OCI-LY7 (cell line): ENCODE measurements at regions not wholly inside any gene's neighbourhood (a gene's known extent, or its start where the extent isn't known, plus 50 kb on each side); places are given as distances from the start of the nearest gene placed in this dataset.
A peak's percentile ranks its signal among the peaks of the same experiment; 100 is the strongest.

Experiments
- BruUV-seq: library from RNA; stranded (reverse); fragments of 400-500 nt; replicated peaks from 2 replicates; lab custom pipeline; 2021; lab: Mats Ljungman, UMichigan
- CTCF ChIA-PET: fragments of 300-600 bp; sonication (Branson Sonifier 250); formaldehyde crosslinking; loops from one replicate; lab custom pipeline; 2022; ENCODE audit warnings: antibody characterized with exemption; ENCODE audit not compliant: unreplicated experiment; lab: Charles Lee
- POLR2A ChIA-PET: fragments of 300-600 bp; sonication (Branson Sonifier 250); formaldehyde crosslinking; loops from one replicate; lab custom pipeline; 2022; ENCODE audit warnings: antibody characterized with exemption; lab: Charles Lee
- DNase-seq: peaks from one replicate; pipeline ENCODE4 v3.0.0-alpha.2; 2015; ENCODE audit warnings: low spot score
- H2AFZ ChIP-seq: fragments of 200-600 bp; sonication (generic), shearing (Covaris generic); 2 replicates; pipeline ENCODE4 v1.6.1; 2014; ENCODE audit warnings: mild to moderate bottlenecking, antibody characterized with exemption, low read length, moderate library complexity
- H3K27ac ChIP-seq: fragments of 200-600 bp; sonication (generic); 2 replicates; pipeline ENCODE4 v1.5.1; 2014; ENCODE audit warnings: mixed run types, low read depth, mild to moderate bottlenecking, moderate library complexity, low read length, inconsistent platforms; ENCODE audit not compliant: poor library complexity, severe bottlenecking
- H3K36me3 ChIP-seq: fragments of 200-600 bp; sonication (generic); 2 replicates; pipeline ENCODE4 v1.6.1; 2014; ENCODE audit warnings: mild to moderate bottlenecking, antibody characterized with exemption, low read length, moderate library complexity, mixed read lengths; ENCODE audit not compliant: insufficient read depth
- H3K4me1 ChIP-seq: fragments of 200-600 bp; sonication (generic); 2 replicates; pipeline ENCODE4 v1.5.1; 2014; ENCODE audit warnings: mild to moderate bottlenecking, low read length; ENCODE audit not compliant: insufficient read depth, poor library complexity, severe bottlenecking
- H3K4me2 ChIP-seq: fragments of 200-600 bp; sonication (generic); 2 replicates; pipeline ENCODE4 v1.6.1; 2014; ENCODE audit warnings: mild to moderate bottlenecking, low read length
- H3K4me3 ChIP-seq: fragments of 200-600 bp; sonication (generic); 2 replicates; pipeline ENCODE4 v1.5.1; 2014; ENCODE audit warnings: mild to moderate bottlenecking, low read depth, low read length; ENCODE audit not compliant: poor library complexity, severe bottlenecking
- H3K79me2 ChIP-seq: fragments of 200-600 bp; sonication (generic); 2 replicates; pipeline ENCODE4 v1.6.1; 2016; ENCODE audit warnings: low read depth, mild to moderate bottlenecking, low read length, moderate library complexity, mixed read lengths; ENCODE audit not compliant: insufficient read depth
- H3K9me2 ChIP-seq: fragments of 200-600 bp; sonication (generic); 2 replicates; pipeline ENCODE4 v1.6.1; 2016; ENCODE audit warnings: mild to moderate bottlenecking, low read length, mixed read lengths; ENCODE audit not compliant: insufficient read depth
- H3K9me3 ChIP-seq: fragments of 200-600 bp; sonication (generic); 2 replicates; pipeline ENCODE4 v1.6.1; 2014; ENCODE audit warnings: mild to moderate bottlenecking, mixed run types, low read length, mixed read lengths
- H4K20me1 ChIP-seq: fragments of 200-600 bp; sonication (generic); 2 replicates; pipeline ENCODE4 v1.6.1; 2014; ENCODE audit warnings: mild to moderate bottlenecking, antibody characterized with exemption, low read length, moderate library complexity, mixed read lengths; ENCODE audit not compliant: insufficient read depth
- EZH2phosphoT487 ChIP-seq: fragments of 200-600 bp; sonication (generic); IDR thresholded peaks from 2 replicates; pipeline ENCODE4 v1.6.1; 2018; ENCODE audit warnings: low read depth, borderline replicate concordance, mild to moderate bottlenecking, mixed run types, antibody characterized with exemption, low read length, moderate library complexity, mixed read lengths
- intact Hi-C: fragments of 100-400 bp; cut with micrococcal nuclease; formaldehyde crosslinking; loops from one replicate; pipeline ENCODE4 v1.10.0; 2022; ENCODE audit not compliant: unreplicated experiment
- TF ChIP-seq, protein P1 (sequence below): fragments of 200-600 bp; sonication (generic); conservative IDR thresholded peaks from 2 replicates; pipeline ENCODE4 v1.5.1; 2014; ENCODE audit warnings: mild to moderate bottlenecking, antibody characterized with exemption, low read length, moderate library complexity, mixed read lengths

DNA sequence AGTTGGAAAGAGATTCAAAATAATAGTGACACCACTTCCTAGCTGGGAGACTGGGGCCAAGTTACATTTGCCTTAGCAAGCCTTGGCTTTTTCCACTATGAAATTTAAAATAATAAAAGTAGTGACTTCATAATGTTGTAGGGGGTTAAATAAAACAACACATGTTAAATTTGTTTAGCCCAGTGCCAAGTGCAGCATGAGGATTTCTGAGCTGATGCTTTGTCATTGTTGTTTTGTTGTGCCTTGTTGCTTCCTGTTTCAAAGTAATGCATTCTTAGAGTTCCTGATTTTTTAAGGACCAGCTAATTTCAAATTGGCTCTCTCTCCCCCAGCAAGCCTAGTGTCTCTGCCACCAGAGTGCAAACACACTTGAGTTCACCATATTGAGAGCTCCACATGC, 270.7 kb upstream of the PAPPA start:
- intact Hi-C loops, result no loop called here
- Histone ChIP-seq H3K79me2 (no peaks in the 10 kb centered on the region), H3K9me3 (no peaks in the 10 kb centered on the region), H3K27ac (no peak overlapping the region), H3K36me3 (no peaks in the 10 kb centered on the region), H3K4me2 (no peak overlapping the region), H2AFZ (no peak overlapping the region), H3K9me2 (no peaks in the 10 kb centered on the region), H4K20me1 (no peaks in the 10 kb centered on the region), H3K4me1 (no peaks in the 10 kb centered on the region), H3K4me3 (no peak overlapping the region)
- ChIA-PET CTCF (no interaction called here), POLR2A (no interaction called here)
- TF ChIP-seq, protein P1, sequence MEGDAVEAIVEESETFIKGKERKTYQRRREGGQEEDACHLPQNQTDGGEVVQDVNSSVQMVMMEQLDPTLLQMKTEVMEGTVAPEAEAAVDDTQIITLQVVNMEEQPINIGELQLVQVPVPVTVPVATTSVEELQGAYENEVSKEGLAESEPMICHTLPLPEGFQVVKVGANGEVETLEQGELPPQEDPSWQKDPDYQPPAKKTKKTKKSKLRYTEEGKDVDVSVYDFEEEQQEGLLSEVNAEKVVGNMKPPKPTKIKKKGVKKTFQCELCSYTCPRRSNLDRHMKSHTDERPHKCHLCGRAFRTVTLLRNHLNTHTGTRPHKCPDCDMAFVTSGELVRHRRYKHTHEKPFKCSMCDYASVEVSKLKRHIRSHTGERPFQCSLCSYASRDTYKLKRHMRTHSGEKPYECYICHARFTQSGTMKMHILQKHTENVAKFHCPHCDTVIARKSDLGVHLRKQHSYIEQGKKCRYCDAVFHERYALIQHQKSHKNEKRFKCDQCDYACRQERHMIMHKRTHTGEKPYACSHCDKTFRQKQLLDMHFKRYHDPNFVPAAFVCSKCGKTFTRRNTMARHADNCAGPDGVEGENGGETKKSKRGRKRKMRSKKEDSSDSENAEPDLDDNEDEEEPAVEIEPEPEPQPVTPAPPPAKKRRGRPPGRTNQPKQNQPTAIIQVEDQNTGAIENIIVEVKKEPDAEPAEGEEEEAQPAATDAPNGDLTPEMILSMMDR, result no peak
- TF ChIP-seq EZH2phosphoT487, result no peak
- no TSS peak for BruUV-seq
- no peak for DNase-seq

DNA sequence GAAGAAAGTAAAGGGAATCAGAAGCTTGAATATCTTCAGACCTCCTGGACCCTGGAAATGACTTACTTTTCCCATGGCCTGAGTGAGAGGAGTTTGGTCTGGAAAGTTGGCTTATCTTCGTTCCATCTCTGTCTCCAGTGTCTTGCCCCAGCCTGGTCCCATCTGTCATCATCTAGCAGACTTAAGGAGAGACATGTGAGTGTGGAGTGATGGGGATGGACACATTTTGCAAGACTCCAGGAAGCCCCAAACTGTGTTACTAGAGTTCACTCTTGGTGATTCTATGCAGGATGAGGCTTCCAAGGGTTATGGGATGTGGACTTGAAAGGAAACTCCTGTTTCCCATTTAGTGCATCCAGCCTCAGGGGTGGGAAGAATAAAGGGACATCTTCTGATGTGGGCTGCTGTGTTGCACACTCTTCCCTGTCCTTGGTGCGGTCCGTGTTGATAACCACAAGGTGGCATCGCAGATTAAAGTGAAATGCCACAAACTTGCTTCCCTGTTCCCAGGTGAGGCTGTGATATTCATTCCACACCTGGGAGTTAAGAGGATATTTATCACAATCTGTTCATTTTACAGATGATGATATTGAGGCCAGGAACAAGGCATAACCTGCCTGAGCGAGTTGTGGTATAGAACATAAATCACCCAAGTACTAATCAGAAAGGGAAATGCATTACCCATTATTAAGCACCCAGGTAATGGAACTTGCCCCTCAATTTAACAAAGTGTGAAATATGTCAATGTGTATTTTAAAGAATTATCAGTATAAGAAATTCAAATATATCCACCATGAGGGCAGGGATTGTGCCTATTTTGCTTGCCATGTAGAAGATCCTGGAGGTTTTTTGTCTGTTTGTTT, 269.9 kb upstream of the PAPPA start:
- peak; percentile 7 for DNase-seq
- Histone ChIP-seq H3K4me2 (no peak overlapping the region), H3K9me2 (no peaks in the 10 kb centered on the region), H3K9me3 (no peaks in the 10 kb centered on the region), H2AFZ (no peak overlapping the region), H3K4me1 (no peaks in the 10 kb centered on the region), H3K36me3 (no peaks in the 10 kb centered on the region), H3K27ac (no peak overlapping the region), H3K79me2 (no peaks in the 10 kb centered on the region), H4K20me1 (no peaks in the 10 kb centered on the region), H3K4me3 (no peak overlapping the region)
- TF ChIP-seq, protein P1, result peak; percentile 66
- no peak for TF ChIP-seq EZH2phosphoT487
- ChIA-PET POLR2A (no interaction called here), CTCF (no interaction called here)
- intact Hi-C loops, result no loop called here
- BruUV-seq, result no TSS peak

DNA sequence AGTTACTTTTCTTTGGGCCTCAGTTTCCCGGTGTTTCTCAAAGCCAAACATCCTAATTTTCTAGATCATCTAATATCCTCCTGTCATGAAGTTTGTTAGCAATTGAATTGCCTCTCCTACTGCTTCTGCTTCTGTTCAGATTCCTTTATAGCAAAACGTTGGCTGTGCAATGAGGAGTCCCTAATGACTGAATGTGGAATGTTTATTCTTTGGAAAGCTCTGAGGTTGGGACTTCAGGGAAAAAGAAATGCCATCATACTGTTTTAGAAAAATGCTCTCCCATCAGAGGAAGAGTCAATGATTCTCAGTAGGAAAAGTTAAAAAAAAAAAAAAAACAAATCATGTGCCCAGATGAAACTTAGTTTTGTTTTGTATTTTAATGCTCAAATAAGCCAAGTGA, 268.7 kb upstream of the PAPPA start:
- H3K79me2 ChIP-seq, result no peaks in the 10 kb centered on the region
- no peaks in the 10 kb centered on the region for H3K36me3 ChIP-seq
- no peaks in the 10 kb centered on the region for H4K20me1 ChIP-seq
- H3K9me2 ChIP-seq, result no peaks in the 10 kb centered on the region
- no peak overlapping the region for H3K4me3 ChIP-seq
- intact Hi-C loops, result no loop called here
- ChIA-PET POLR2A (interaction anchor here (0.5 kb wide), 1 partner anchor 146 kb away, joined by 5 read pairs; no protein-coding TSS in a partner anchor), CTCF (no interaction called here)
- no peaks in the 10 kb centered on the region for H3K9me3 ChIP-seq
- TF ChIP-seq, protein P1, result no peak
- TF ChIP-seq EZH2phosphoT487, result no peak
- H3K4me1 ChIP-seq, result no peaks in the 10 kb centered on the region
- BruUV-seq, result no TSS peak
- H3K4me2 ChIP-seq, result no peak overlapping the region
- DNase-seq, result no peak
- no peak overlapping the region for H2AFZ ChIP-seq
- H3K27ac ChIP-seq, result no peak overlapping the region
